HEK293 (cell line): ENCODE measurements at regions not wholly inside any gene's neighbourhood (a gene's known extent, or its start where the extent isn't known, plus 50 kb on each side); places are given as distances from the start of the nearest gene placed in this dataset.

ENCODE experiments used
- ATF2 ChIP-seq: fragments of 450-650 bp; formaldehyde crosslinking; IDR thresholded peaks from 2 replicates; pipeline ENCODE4 v1.5.1; 2016; ENCODE audit warnings: missing biosample characterization, missing genetic modification characterization, low read depth
- TF ChIP-seq, protein P1 (sequence below): fragments of 450-650 bp; formaldehyde crosslinking; IDR thresholded peaks from 2 replicates; pipeline ENCODE4 v1.5.1; 2016; ENCODE audit warnings: missing biosample characterization, missing genetic modification characterization
- TF ChIP-seq, protein P2 (sequence below): fragments of 450-650 bp; formaldehyde crosslinking; IDR thresholded peaks from 2 replicates; pipeline ENCODE4 v1.5.1; 2016; ENCODE audit warnings: missing biosample characterization, missing genetic modification characterization
- TF ChIP-seq, protein P3 (sequence below): fragments of 450-650 bp; formaldehyde crosslinking; IDR thresholded peaks from 2 replicates; pipeline ENCODE4 v1.5.1; 2016; ENCODE audit warnings: missing biosample characterization, missing genetic modification characterization

GRCh38 chr20:57840504-57841296 is 130.9 kb upstream of the PMEPA1 start:
- TF ChIP-seq, protein P1, sequence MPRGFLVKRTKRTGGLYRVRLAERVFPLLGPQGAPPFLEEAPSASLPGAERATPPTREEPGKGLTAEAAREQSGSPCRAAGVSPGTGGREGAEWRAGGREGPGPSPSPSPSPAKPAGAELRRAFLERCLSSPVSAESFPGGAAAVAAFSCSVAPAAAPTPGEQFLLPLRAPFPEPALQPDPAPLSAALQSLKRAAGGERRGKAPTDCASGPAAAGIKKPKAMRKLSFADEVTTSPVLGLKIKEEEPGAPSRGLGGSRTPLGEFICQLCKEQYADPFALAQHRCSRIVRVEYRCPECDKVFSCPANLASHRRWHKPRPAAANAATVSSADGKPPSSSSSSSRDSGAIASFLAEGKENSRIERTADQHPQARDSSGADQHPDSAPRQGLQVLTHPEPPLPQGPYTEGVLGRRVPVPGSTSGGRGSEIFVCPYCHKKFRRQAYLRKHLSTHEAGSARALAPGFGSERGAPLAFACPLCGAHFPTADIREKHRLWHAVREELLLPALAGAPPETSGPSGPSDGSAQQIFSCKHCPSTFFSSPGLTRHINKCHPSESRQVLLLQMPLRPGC (tag by site-specific recombination) = no peak
- no peak for TF ChIP-seq ATF2 (tag by site-specific recombination)
- TF ChIP-seq, protein P2, sequence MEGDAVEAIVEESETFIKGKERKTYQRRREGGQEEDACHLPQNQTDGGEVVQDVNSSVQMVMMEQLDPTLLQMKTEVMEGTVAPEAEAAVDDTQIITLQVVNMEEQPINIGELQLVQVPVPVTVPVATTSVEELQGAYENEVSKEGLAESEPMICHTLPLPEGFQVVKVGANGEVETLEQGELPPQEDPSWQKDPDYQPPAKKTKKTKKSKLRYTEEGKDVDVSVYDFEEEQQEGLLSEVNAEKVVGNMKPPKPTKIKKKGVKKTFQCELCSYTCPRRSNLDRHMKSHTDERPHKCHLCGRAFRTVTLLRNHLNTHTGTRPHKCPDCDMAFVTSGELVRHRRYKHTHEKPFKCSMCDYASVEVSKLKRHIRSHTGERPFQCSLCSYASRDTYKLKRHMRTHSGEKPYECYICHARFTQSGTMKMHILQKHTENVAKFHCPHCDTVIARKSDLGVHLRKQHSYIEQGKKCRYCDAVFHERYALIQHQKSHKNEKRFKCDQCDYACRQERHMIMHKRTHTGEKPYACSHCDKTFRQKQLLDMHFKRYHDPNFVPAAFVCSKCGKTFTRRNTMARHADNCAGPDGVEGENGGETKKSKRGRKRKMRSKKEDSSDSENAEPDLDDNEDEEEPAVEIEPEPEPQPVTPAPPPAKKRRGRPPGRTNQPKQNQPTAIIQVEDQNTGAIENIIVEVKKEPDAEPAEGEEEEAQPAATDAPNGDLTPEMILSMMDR (tag by site-specific recombination) = no peak
- TF ChIP-seq, protein P3, sequence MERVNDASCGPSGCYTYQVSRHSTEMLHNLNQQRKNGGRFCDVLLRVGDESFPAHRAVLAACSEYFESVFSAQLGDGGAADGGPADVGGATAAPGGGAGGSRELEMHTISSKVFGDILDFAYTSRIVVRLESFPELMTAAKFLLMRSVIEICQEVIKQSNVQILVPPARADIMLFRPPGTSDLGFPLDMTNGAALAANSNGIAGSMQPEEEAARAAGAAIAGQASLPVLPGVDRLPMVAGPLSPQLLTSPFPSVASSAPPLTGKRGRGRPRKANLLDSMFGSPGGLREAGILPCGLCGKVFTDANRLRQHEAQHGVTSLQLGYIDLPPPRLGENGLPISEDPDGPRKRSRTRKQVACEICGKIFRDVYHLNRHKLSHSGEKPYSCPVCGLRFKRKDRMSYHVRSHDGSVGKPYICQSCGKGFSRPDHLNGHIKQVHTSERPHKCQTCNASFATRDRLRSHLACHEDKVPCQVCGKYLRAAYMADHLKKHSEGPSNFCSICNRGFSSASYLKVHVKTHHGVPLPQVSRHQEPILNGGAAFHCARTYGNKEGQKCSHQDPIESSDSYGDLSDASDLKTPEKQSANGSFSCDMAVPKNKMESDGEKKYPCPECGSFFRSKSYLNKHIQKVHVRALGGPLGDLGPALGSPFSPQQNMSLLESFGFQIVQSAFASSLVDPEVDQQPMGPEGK (tag by site-specific recombination) = no peak
